ENCODE measurements at regions not wholly inside any gene's neighbourhood (a gene's known extent, or its start where the extent isn't known, plus 50 kb on each side); places are given as distances from the start of the nearest gene placed in this dataset.
"Not testable (repeated sequence)": the region's sequence is repeated elsewhere in the genome, so short reads cannot be mapped to it uniquely, and the experiment has no call there.

GRCh38 chr7:113563257-113563656 lies 355.6 kb downstream of the PPP1R3A start:
- DNase-seq: not testable (repeated sequence)

- no peak for DNase-seq
Measured at GRCh38 chr7:113562801-113563200, 356.0 kb downstream of the PPP1R3A start.

GRCh38 chr7:113562242-113562641 lies 356.6 kb downstream of the PPP1R3A start:
- no peak for DNase-seq

GRCh38 chr7:113561446-113561845 lies 357.4 kb downstream of the PPP1R3A start:
- no peak for DNase-seq

GRCh38 chr7:113550966-113551365 lies 367.8 kb downstream of the PPP1R3A start:
- no peak for DNase-seq

GRCh38 chr7:113548561-113548960 lies 370.2 kb downstream of the PPP1R3A start:
- DNase-seq: no peak

- DNase-seq: no peak
Measured at GRCh38 chr7:113548137-113548536, 370.7 kb downstream of the PPP1R3A start.

- no peak for DNase-seq
Measured at GRCh38 chr7:113521468-113521867, 397.3 kb downstream of the PPP1R3A start.

- no peak for DNase-seq
Measured at GRCh38 chr7:113519472-113519871, 399.3 kb downstream of the PPP1R3A start.

GRCh38 chr7:113504691-113505090 lies 386.3 kb upstream of the SMIM30 start:
- no peak for DNase-seq

- no peak for DNase-seq
Measured at GRCh38 chr7:113504142-113504541, 385.8 kb upstream of the SMIM30 start.

GRCh38 chr7:113496586-113496985 lies 378.2 kb upstream of the SMIM30 start:
- not testable (repeated sequence) for DNase-seq

- not testable (repeated sequence) for DNase-seq
Measured at GRCh38 chr7:113494797-113495566, 376.6 kb upstream of the SMIM30 start.

GRCh38 chr7:113491305-113491704 lies 373.0 kb upstream of the SMIM30 start:
- DNase-seq: no peak

GRCh38 chr7:113487925-113488731 lies 369.8 kb upstream of the SMIM30 start:
- DNase-seq: no peak

GRCh38 chr7:113486548-113486947 lies 368.2 kb upstream of the SMIM30 start:
- DNase-seq: no peak

- DNase-seq: no peak
Measured at GRCh38 chr7:113483657-113484056, 365.3 kb upstream of the SMIM30 start.

GRCh38 chr7:113480537-113480936 lies 362.2 kb upstream of the SMIM30 start:
- DNase-seq: no peak

GRCh38 chr7:113464096-113464855 lies 345.9 kb upstream of the SMIM30 start:
- DNase-seq: no peak

GRCh38 chr7:113460067-113460466 lies 341.7 kb upstream of the SMIM30 start:
- no peak for DNase-seq

GRCh38 chr7:113456533-113456932 lies 338.2 kb upstream of the SMIM30 start:
- no peak for DNase-seq

GRCh38 chr7:113454597-113455169 lies 336.3 kb upstream of the SMIM30 start:
- DNase-seq: no peak

GRCh38 chr7:113452245-113452644 lies 333.9 kb upstream of the SMIM30 start:
- DNase-seq: no peak

Data from stimulated activated CD4-positive, alpha-beta T cell treated with anti-CD3 and anti-CD28 coated beads, Interleukin-2, amount 100 ng/mL, for 48 hours (primary cell).